H9 (cell line): ENCODE measurements at regions not wholly inside any gene's neighbourhood (a gene's known extent, or its start where the extent isn't known, plus 50 kb on each side); places are given as distances from the start of the nearest gene placed in this dataset.
"Not testable (repeated sequence)": the region's sequence is repeated elsewhere in the genome, so short reads cannot be mapped to it uniquely, and the experiment has no call there.

Experiments used
- DNase-seq: peaks from one replicate; pipeline ENCODE4 v3.0.0-alpha.2; 2017
- H2AFZ ChIP-seq: one replicate; pipeline ENCODE4 v1.6.1; 2013; ENCODE audit warnings: mild to moderate bottlenecking, low read length, control low read depth, moderate library complexity
- H2AK5ac ChIP-seq: 2 replicates; pipeline ENCODE4 v1.6.1; 2013; ENCODE audit warnings: low read length, control low read depth, mixed read lengths; ENCODE audit not compliant: insufficient read length
- H2BK120ac ChIP-seq: one replicate; pipeline ENCODE4 v1.6.1; 2013; ENCODE audit warnings: low read depth, mild to moderate bottlenecking, low read length, control low read depth, inconsistent platforms; ENCODE audit not compliant: poor library complexity, severe bottlenecking
- H2BK12ac ChIP-seq: 2 replicates; pipeline ENCODE4 v1.6.1; 2013; ENCODE audit warnings: low read length, control low read depth, mixed read lengths, low read depth; ENCODE audit not compliant: insufficient read length
- H2BK15ac ChIP-seq: 2 replicates; pipeline ENCODE4 v1.6.1; 2013; ENCODE audit warnings: low read depth, low read length, control low read depth
- H2BK20ac ChIP-seq: one replicate; pipeline ENCODE4 v1.6.1; 2013; ENCODE audit warnings: low read depth, mild to moderate bottlenecking, low read length, control low read depth, inconsistent platforms; ENCODE audit not compliant: poor library complexity, severe bottlenecking
- H2BK5ac ChIP-seq: 2 replicates; pipeline ENCODE4 v1.6.1; 2013; ENCODE audit warnings: low read length, control low read depth, mixed read lengths; ENCODE audit not compliant: insufficient read length
- H3K14ac ChIP-seq: 2 replicates; pipeline ENCODE4 v1.6.1; 2013; ENCODE audit warnings: low read length, control low read depth; ENCODE audit not compliant: insufficient read depth
- H3K18ac ChIP-seq: 2 replicates; pipeline ENCODE4 v1.6.1; 2013; ENCODE audit warnings: low read depth, mild to moderate bottlenecking, mixed read lengths, low read length, control low read depth; ENCODE audit not compliant: insufficient read length
- H3K23ac ChIP-seq: 2 replicates; pipeline ENCODE4 v1.6.1; 2013; ENCODE audit warnings: low read length, control low read depth, mixed read lengths, low read depth; ENCODE audit not compliant: insufficient read length
- H3K23me2 ChIP-seq: 2 replicates; pipeline ENCODE4 v1.6.1; 2013; ENCODE audit warnings: low read depth, mild to moderate bottlenecking, mixed read lengths, low read length, control low read depth; ENCODE audit not compliant: insufficient read length, poor library complexity, severe bottlenecking
- H3K27ac ChIP-seq: 2 replicates; pipeline ENCODE4 v1.5.1; 2013; ENCODE audit warnings: low read length, control low read depth, mixed read lengths, low read depth; ENCODE audit not compliant: insufficient read length
- H3K27me3 ChIP-seq: 2 replicates; pipeline ENCODE4 v1.6.1; 2013; ENCODE audit warnings: low read length, control low read depth, inconsistent platforms; ENCODE audit not compliant: insufficient read depth
- H3K4ac ChIP-seq: 2 replicates; pipeline ENCODE4 v1.6.1; 2013; ENCODE audit warnings: low read depth, mild to moderate bottlenecking, control low read depth, inconsistent platforms, low read length, moderate library complexity
- H3K4me1 ChIP-seq: 2 replicates; pipeline ENCODE4 v1.6.1; 2013; ENCODE audit warnings: low read length, control low read depth, inconsistent platforms; ENCODE audit not compliant: insufficient read depth
- H3K4me2 ChIP-seq: 2 replicates; pipeline ENCODE4 v1.6.1; 2013; ENCODE audit warnings: low read length, control low read depth, mixed read lengths; ENCODE audit not compliant: insufficient read length, insufficient read depth
- H3K56ac ChIP-seq: 2 replicates; pipeline ENCODE4 v1.6.1; 2013; ENCODE audit warnings: low read depth, mild to moderate bottlenecking, mixed read lengths, low read length, control low read depth; ENCODE audit not compliant: insufficient read length
- H3K79me1 ChIP-seq: 2 replicates; pipeline ENCODE4 v1.6.1; 2013; ENCODE audit warnings: low read depth, mild to moderate bottlenecking, moderate library complexity, low read length, control low read depth, inconsistent platforms; ENCODE audit not compliant: insufficient read depth, poor library complexity, severe bottlenecking
- H3K79me2 ChIP-seq: 2 replicates; pipeline ENCODE4 v1.6.1; 2013; ENCODE audit warnings: low read length, control low read depth, inconsistent platforms; ENCODE audit not compliant: insufficient read depth
- H3K9ac ChIP-seq: 2 replicates; pipeline ENCODE4 v1.6.1; 2013; ENCODE audit warnings: low read length, control low read depth, mixed read lengths; ENCODE audit not compliant: insufficient read length; ENCODE audit errors: extremely low read depth
- H3K9me3 ChIP-seq: one replicate; pipeline ENCODE4 v1.6.1; 2013; ENCODE audit warnings: low read depth, low read length, inconsistent platforms; ENCODE audit not compliant: control insufficient read depth
- H3T11ph ChIP-seq: one replicate; pipeline ENCODE4 v1.6.1; 2013; ENCODE audit warnings: mild to moderate bottlenecking, low read length, control low read depth, inconsistent platforms
- H4K20me1 ChIP-seq: one replicate; pipeline ENCODE4 v1.6.1; 2013; ENCODE audit not compliant: control insufficient read depth, insufficient read length, insufficient read depth
- H4K5ac ChIP-seq: 2 replicates; pipeline ENCODE4 v1.6.1; 2013; ENCODE audit warnings: low read depth, mild to moderate bottlenecking, mixed read lengths, low read length, control low read depth; ENCODE audit not compliant: insufficient read length
- H4K8ac ChIP-seq: replicated peaks from 2 replicates; pipeline ENCODE4 v1.6.1; 2013; ENCODE audit warnings: low read length, control low read depth, mixed read lengths, low read depth; ENCODE audit not compliant: insufficient read length
- H4K91ac ChIP-seq: 2 replicates; pipeline ENCODE4 v1.6.1; 2013; ENCODE audit warnings: low read depth, mild to moderate bottlenecking, moderate library complexity, mixed read lengths, low read length, control low read depth; ENCODE audit not compliant: insufficient read length
- H3K27ac Mint-ChIP-seq, 3 experiments: 2 replicates in 2 of 3; 3 replicates in 1 of 3; pipeline ENCODE4 v1.8.0; 2020 to 2021; ENCODE audit warnings: mixed read lengths in 3 of 3, mild to moderate bottlenecking in 1 of 3, moderate library complexity in 1 of 3
- H3K27me3 Mint-ChIP-seq: 2 replicates; pipeline ENCODE4 v1.8.0; 2021; ENCODE audit warnings: low read depth, mild to moderate bottlenecking, moderate library complexity, mixed read lengths
- H3K36me3 Mint-ChIP-seq, 3 experiments: 2 replicates in 2 of 3; 3 replicates in 1 of 3; pipeline ENCODE4 v1.8.0; 2020 to 2021; ENCODE audit warnings: low read depth in 3 of 3, mixed read lengths in 3 of 3; ENCODE audit not compliant: insufficient read depth in 1 of 3
- H3K4me1 Mint-ChIP-seq, 2 experiments: 2 replicates each; pipeline ENCODE4 v1.8.0; 2020; ENCODE audit warnings: mixed read lengths in 2 of 2
- H3K4me3 Mint-ChIP-seq, 2 experiments: 2 replicates in 1 of 2; 3 replicates in 1 of 2; pipeline ENCODE4 v1.8.0; 2020 to 2021; ENCODE audit warnings: mild to moderate bottlenecking in 2 of 2, mixed read lengths in 2 of 2, moderate library complexity in 1 of 2
- H3K9me3 Mint-ChIP-seq, 2 experiments: 2 replicates in 1 of 2; 3 replicates in 1 of 2; pipeline ENCODE4 v1.8.0; 2020; ENCODE audit warnings: mild to moderate bottlenecking in 2 of 2, mixed read lengths in 2 of 2, moderate library complexity in 1 of 2
- CTCF ChIP-seq: fragments of 200-600 bp; sonication (generic); conservative IDR thresholded peaks from 3 replicates; pipeline ENCODE4 v1.8.0; 2021; ENCODE audit warnings: antibody characterized with exemption, mild to moderate bottlenecking
- WGBS: extraction: QIAGEN DNeasy Blood & Tissue Kit; methylation state at CpG from one replicate; pipeline ENCODE4 v1.1.7; 2013; ENCODE audit warnings: missing lambda C conversion rate, low lambda C conversion rate, mixed read lengths; ENCODE audit not compliant: insufficient read length; ENCODE audit errors: extremely low coverage; 5-methylcytosine and 5-hydroxymethylcytosine counted together

GRCh38 chrX:1700757-1701156 is 85.9 kb downstream of the ASMT start:
- no peaks in the 10 kb centered on the region for H3K27me3 Mint-ChIP-seq
- Histone ChIP-seq H2BK120ac (no peak overlapping the region), H3K9me3 (no peaks in the 10 kb centered on the region), H2BK15ac (no peak overlapping the region), H3K27ac (no peak overlapping the region), H4K91ac (no peak overlapping the region), H3K23me2 (no peaks in the 10 kb centered on the region), H3K4me1 (no peaks in the 10 kb centered on the region), H4K20me1 (no peaks in the 10 kb centered on the region), H3T11ph (no peak overlapping the region), H2BK20ac (no peak overlapping the region), H2BK12ac (no peak overlapping the region), H2AFZ (no peak overlapping the region), H3K14ac (no peak overlapping the region), H3K79me1 (no peaks in the 10 kb centered on the region), H3K18ac (no peak overlapping the region), H2BK5ac (no peak overlapping the region), H4K5ac (no peak overlapping the region), H2AK5ac (no peak overlapping the region), H4K8ac (no peak overlapping the region), H3K56ac (no peak overlapping the region), H3K4ac (no peak overlapping the region), H3K27me3 (no peaks in the 10 kb centered on the region), H3K79me2 (no peaks in the 10 kb centered on the region), H3K4me2 (no peak overlapping the region), H3K23ac (no peak overlapping the region), H3K9ac (no peak overlapping the region)
- peaks cover 0 to 11% (median 8%) of the 10 kb centered on the region in 3 experiments; a peak in 6 of 7 replicates for H3K36me3 Mint-ChIP-seq
- H3K4me3 Mint-ChIP-seq: no peak overlapping the region
- no peak for DNase-seq
- peaks cover 0 to 5% of the 10 kb centered on the region in 2 experiments; a peak in 2 of 4 replicates for H3K4me1 Mint-ChIP-seq
- no peak for TF ChIP-seq CTCF
- no CpG with 5 or more reads among the region's 11 CpGs for WGBS
- H3K9me3 Mint-ChIP-seq: peaks cover 13 to 16% of the 10 kb centered on the region in 2 experiments
- no peak overlapping the region for H3K27ac Mint-ChIP-seq

GRCh38 chrX:1701396-1701901 is 86.6 kb downstream of the ASMT start:
- not testable (repeated sequence) for H4K5ac ChIP-seq, H2BK20ac ChIP-seq, H2BK15ac ChIP-seq, H4K20me1 ChIP-seq, H3K18ac ChIP-seq, H2AK5ac ChIP-seq, H3K4ac ChIP-seq, H4K91ac ChIP-seq, H2BK120ac ChIP-seq, H2BK5ac ChIP-seq, H3K23ac ChIP-seq, H3K79me2 ChIP-seq, H3K4me1 Mint-ChIP-seq, H2BK12ac ChIP-seq, DNase-seq, H3K56ac ChIP-seq, H3K27me3 ChIP-seq, H2AFZ ChIP-seq, H3K4me2 ChIP-seq, H3K9ac ChIP-seq, H3K27ac Mint-ChIP-seq, H3K4me1 ChIP-seq, H3K4me3 Mint-ChIP-seq, H3K23me2 ChIP-seq, H3K27ac ChIP-seq, H3K36me3 Mint-ChIP-seq, H3K14ac ChIP-seq, H3K27me3 Mint-ChIP-seq, H3T11ph ChIP-seq, H4K8ac ChIP-seq, H3K9me3 ChIP-seq, H3K79me1 ChIP-seq
- WGBS: no CpG with 5 or more reads among the region's 15 CpGs
- peaks cover 9 to 11% of the 10 kb centered on the region in 2 experiments for H3K9me3 Mint-ChIP-seq
